C4-2B (cell line): ENCODE measurements at regions not wholly inside any gene's neighbourhood (a gene's known extent, or its start where the extent isn't known, plus 50 kb on each side); places are given as distances from the start of the nearest gene placed in this dataset.

Source experiments
- CTCF ChIP-seq: fragments of 450-650 bp; conservative IDR thresholded peaks from 2 replicates; pipeline ENCODE4 v1.5.1; 2017; ENCODE audit warnings: mild to moderate bottlenecking
- ZFX ChIP-seq: fragments of 450-650 bp; IDR thresholded peaks from 2 replicates; pipeline ENCODE4 v1.6.1; 2017

- no peak for TF ChIP-seq CTCF
- TF ChIP-seq ZFX: no peak
Measured at GRCh38 chr4:20302336-20302735, 50.6 kb downstream of the SLIT2 start.
